Activated naive CD4-positive, alpha-beta T cell treated with anti-CD3 and anti-CD28 coated beads, Interleukin-2, amount 10 ng/mL, durations not matched to agents 7 days and 5 days (primary cell): ENCODE measurements at regions not wholly inside any gene's neighbourhood (a gene's known extent, or its start where the extent isn't known, plus 50 kb on each side); places are given as distances from the start of the nearest gene placed in this dataset.
"Not testable (repeated sequence)": the region's sequence is repeated elsewhere in the genome, so short reads cannot be mapped to it uniquely, and the experiment has no call there.

ENCODE experiments used
- CTCF ChIA-PET: fragments of 350-600 bp; sonication (Branson Sonifier 250); formaldehyde crosslinking; loops from one replicate; lab custom pipeline; 2021; ENCODE audit warnings: antibody characterized with exemption; lab: Charles Lee
- DNase-seq: peaks from one replicate; pipeline ENCODE4 v3.0.0-alpha.2; 2020
- H3K27ac Mint-ChIP-seq: one replicate; pipeline ENCODE4 v1.8.0; 2021; ENCODE audit warnings: mild to moderate bottlenecking, moderate library complexity, mixed read lengths
- H3K27me3 Mint-ChIP-seq: one replicate; pipeline ENCODE4 v1.8.0; 2021; ENCODE audit warnings: mild to moderate bottlenecking, mixed read lengths
- H3K36me3 Mint-ChIP-seq: one replicate; pipeline ENCODE4 v1.8.0; 2021; ENCODE audit warnings: mixed read lengths
- H3K4me1 Mint-ChIP-seq: one replicate; pipeline ENCODE4 v1.8.0; 2021; ENCODE audit warnings: mixed read lengths
- H3K4me3 Mint-ChIP-seq: one replicate; pipeline ENCODE4 v1.8.0; 2021; ENCODE audit warnings: mild to moderate bottlenecking, moderate library complexity, mixed read lengths
- H3K9me3 Mint-ChIP-seq: one replicate; pipeline ENCODE4 v1.8.0; 2021; ENCODE audit warnings: mixed read lengths

DNA sequence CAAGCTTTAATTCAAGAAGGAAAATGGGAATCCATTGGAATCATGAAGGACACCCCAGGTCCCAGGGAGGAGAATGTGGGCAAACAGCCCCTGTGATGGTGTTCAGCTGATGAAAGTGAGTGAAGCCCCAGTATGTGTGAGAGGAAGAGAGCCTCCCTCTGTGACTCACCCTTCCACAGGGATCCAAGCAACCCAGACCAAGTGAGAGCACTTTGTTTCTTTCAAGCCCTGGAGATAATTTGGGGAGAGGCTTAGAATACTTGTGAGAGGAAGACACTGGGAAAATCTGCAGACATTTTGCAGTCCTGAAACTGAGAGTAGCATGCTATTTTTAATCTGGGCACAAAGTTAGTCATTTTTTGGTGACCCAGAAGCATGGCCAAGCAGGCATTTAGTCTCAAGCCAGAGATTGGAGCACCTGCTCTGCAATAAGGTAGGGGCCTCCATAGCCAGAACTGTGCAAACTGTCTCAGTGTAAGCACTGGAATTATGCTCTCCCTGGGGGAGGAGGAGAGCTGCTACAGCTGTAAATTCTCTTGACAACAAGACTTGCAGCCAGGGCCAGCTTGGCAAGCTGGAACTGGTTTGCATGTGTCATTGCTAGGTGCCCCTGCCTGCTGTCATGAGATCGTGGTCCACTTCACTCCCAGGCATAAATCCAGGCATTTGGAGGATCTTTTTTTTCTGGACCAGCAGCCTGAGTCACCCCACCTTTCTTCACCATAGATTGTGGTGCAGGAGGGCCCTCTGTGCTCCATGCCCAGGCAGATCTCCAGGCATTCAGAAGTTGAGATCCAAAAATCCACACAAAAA, 537.8 kb upstream of the DPPA4 start:
- H3K9me3 Mint-ChIP-seq: no peaks in the 10 kb centered on the region
- no peaks in the 10 kb centered on the region for H3K27me3 Mint-ChIP-seq
- H3K4me3 Mint-ChIP-seq: no peak overlapping the region
- H3K4me1 Mint-ChIP-seq: no peaks in the 10 kb centered on the region
- no peak for DNase-seq
- no peak overlapping the region for H3K27ac Mint-ChIP-seq
- no peaks in the 10 kb centered on the region for H3K36me3 Mint-ChIP-seq
- CTCF ChIA-PET: no interaction called here

GRCh38 chr3:109877616-109878015, 540.3 kb upstream of the DPPA4 start:
- not testable (repeated sequence) for H3K9me3 Mint-ChIP-seq, H3K27me3 Mint-ChIP-seq, H3K36me3 Mint-ChIP-seq, H3K4me3 Mint-ChIP-seq, H3K27ac Mint-ChIP-seq, H3K4me1 Mint-ChIP-seq, DNase-seq
- CTCF ChIA-PET: interaction anchor here (0.8 kb wide), 1 partner anchor 8 kb away, joined by 3 read pairs; no protein-coding TSS in a partner anchor

DNA sequence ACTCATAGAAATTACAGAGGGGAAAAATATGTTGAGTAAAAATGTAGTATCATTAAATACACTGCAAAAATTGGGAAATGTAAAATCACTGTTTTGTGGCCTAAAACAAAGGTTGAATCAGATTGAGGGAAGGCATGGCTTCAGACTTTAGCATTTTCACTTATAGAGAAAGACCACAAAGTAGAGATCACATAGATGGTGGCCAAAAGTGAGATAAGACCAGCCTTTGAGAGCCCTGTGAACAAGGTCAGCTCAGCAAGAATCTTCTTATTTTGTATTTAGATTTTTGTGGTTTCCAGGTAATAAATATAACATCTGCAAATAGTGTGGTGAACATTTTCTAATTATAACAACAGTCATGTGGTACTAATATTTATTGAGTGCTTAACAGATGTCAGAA, 544.8 kb upstream of the DPPA4 start:
- Mint-ChIP-seq H3K9me3 (peaks cover 2% of the 10 kb centered on the region), H3K27me3 (no peaks in the 10 kb centered on the region), H3K36me3 (no peaks in the 10 kb centered on the region), H3K4me3 (no peak overlapping the region), H3K27ac (no peak overlapping the region), H3K4me1 (no peaks in the 10 kb centered on the region)
- CTCF ChIA-PET: no interaction called here
- DNase-seq: no peak

- no peak overlapping the region for H3K27ac Mint-ChIP-seq
- no peaks in the 10 kb centered on the region for H3K36me3 Mint-ChIP-seq
- no peaks in the 10 kb centered on the region for H3K4me1 Mint-ChIP-seq
- H3K9me3 Mint-ChIP-seq: peaks cover 6% of the 10 kb centered on the region
- no peak for DNase-seq
- CTCF ChIA-PET: no interaction called here
- no peak overlapping the region for H3K4me3 Mint-ChIP-seq
- H3K27me3 Mint-ChIP-seq: no peaks in the 10 kb centered on the region
Observed at GRCh38 chr3:109887293-109887692, 549.9 kb upstream of the DPPA4 start.

GRCh38 chr3:109888026-109888425, 550.7 kb upstream of the DPPA4 start:
- CTCF ChIA-PET: no interaction called here
- H3K36me3 Mint-ChIP-seq: no peaks in the 10 kb centered on the region

DNA sequence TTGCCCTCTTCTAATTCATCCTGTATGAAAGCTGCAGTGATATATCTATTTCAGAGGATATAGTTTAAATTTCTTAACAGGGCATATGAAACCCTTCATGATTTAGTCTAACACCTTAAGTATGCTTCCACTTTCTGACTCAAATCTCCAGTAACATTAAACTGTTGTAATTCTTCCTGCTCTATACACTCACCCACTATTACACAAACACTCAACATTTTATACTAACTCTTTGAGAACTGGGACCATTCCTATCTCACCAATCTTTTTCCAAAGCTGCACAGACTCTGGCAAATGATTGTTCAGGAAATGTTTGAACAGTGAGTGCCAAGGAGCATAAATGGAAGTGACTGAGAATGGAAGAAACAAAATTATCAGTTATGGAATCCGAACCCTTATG, 560.4 kb upstream of the DPPA4 start:
- peaks cover 7% of the 10 kb centered on the region for H3K4me1 Mint-ChIP-seq
- no peak for DNase-seq
- H3K4me3 Mint-ChIP-seq: no peak overlapping the region
- H3K9me3 Mint-ChIP-seq: no peaks in the 10 kb centered on the region
- CTCF ChIA-PET: no interaction called here
- H3K27me3 Mint-ChIP-seq: no peaks in the 10 kb centered on the region
- no peak overlapping the region for H3K27ac Mint-ChIP-seq
- H3K36me3 Mint-ChIP-seq: no peaks in the 10 kb centered on the region

More at GRCh38 chr3:109888026-109888425, 550.7 kb upstream of the DPPA4 start:
- H3K4me3 Mint-ChIP-seq: no peak overlapping the region
- no peak for DNase-seq
- H3K4me1 Mint-ChIP-seq: no peaks in the 10 kb centered on the region
- H3K27ac Mint-ChIP-seq: no peak overlapping the region
- peaks cover 6% of the 10 kb centered on the region for H3K9me3 Mint-ChIP-seq
- no peaks in the 10 kb centered on the region for H3K27me3 Mint-ChIP-seq

GRCh38 chr3:109899925-109900324, 562.6 kb upstream of the DPPA4 start:
- CTCF ChIA-PET: no interaction called here
- Mint-ChIP-seq H3K9me3 (no peaks in the 10 kb centered on the region), H3K27me3 (no peaks in the 10 kb centered on the region), H3K36me3 (no peaks in the 10 kb centered on the region), H3K4me1 (peaks cover 7% of the 10 kb centered on the region), H3K27ac (no peak overlapping the region), H3K4me3 (no peak overlapping the region)
- no peak for DNase-seq

- DNase-seq: no peak
- Mint-ChIP-seq H3K27me3 (no peaks in the 10 kb centered on the region), H3K9me3 (no peaks in the 10 kb centered on the region), H3K27ac (no peak overlapping the region), H3K4me1 (peaks cover 7% of the 10 kb centered on the region), H3K36me3 (no peaks in the 10 kb centered on the region), H3K4me3 (no peak overlapping the region)
- CTCF ChIA-PET: no interaction called here
Observed at GRCh38 chr3:109900783-109901182, 563.4 kb upstream of the DPPA4 start.

DNA sequence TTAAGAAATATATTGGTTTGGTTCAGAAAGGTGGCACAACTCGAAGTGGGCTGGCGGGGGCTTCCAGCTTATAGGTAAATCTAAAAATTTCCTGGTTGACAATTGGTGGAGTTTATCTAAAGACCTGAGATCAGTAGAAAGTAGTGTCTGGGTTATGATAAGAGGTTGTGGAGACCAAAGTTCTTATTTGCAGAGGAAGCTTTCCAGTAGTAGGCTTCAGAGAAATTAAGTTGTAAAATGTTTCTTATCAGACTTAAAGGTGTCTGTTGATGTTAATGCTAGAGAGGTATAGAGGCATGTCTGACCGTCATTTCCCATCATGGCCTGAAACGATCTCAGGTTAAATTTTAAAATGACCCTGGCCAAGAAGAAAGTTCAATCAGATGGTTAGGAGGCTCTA, 565.2 kb upstream of the DPPA4 start:
- H3K36me3 Mint-ChIP-seq: no peaks in the 10 kb centered on the region
- no peak for DNase-seq
- H3K27ac Mint-ChIP-seq: no peak overlapping the region
- peaks cover 7% of the 10 kb centered on the region for H3K4me1 Mint-ChIP-seq
- H3K27me3 Mint-ChIP-seq: no peaks in the 10 kb centered on the region
- H3K9me3 Mint-ChIP-seq: peaks cover 3% of the 10 kb centered on the region
- no peak overlapping the region for H3K4me3 Mint-ChIP-seq
- CTCF ChIA-PET: no interaction called here

GRCh38 chr3:109903100-109903499, 565.8 kb upstream of the DPPA4 start:
- H3K27me3 Mint-ChIP-seq: no peaks in the 10 kb centered on the region
- no peak overlapping the region for H3K27ac Mint-ChIP-seq
- H3K4me3 Mint-ChIP-seq: no peak overlapping the region

GRCh38 chr3:109910772-109911171, 573.4 kb upstream of the DPPA4 start:
- H3K36me3 Mint-ChIP-seq: no peaks in the 10 kb centered on the region
- no peak overlapping the region for H3K4me3 Mint-ChIP-seq
- DNase-seq: no peak
- H3K27ac Mint-ChIP-seq: no peak overlapping the region
- CTCF ChIA-PET: no interaction called here
- H3K4me1 Mint-ChIP-seq: no peaks in the 10 kb centered on the region
- peaks cover 10% of the 10 kb centered on the region for H3K9me3 Mint-ChIP-seq
- no peaks in the 10 kb centered on the region for H3K27me3 Mint-ChIP-seq

More at GRCh38 chr3:109903100-109903499, 565.8 kb upstream of the DPPA4 start:
- Mint-ChIP-seq H3K36me3 (no peaks in the 10 kb centered on the region), H3K4me1 (peaks cover 7% of the 10 kb centered on the region), H3K9me3 (peaks cover 5% of the 10 kb centered on the region)
- CTCF ChIA-PET: no interaction called here
- no peak for DNase-seq

DNA sequence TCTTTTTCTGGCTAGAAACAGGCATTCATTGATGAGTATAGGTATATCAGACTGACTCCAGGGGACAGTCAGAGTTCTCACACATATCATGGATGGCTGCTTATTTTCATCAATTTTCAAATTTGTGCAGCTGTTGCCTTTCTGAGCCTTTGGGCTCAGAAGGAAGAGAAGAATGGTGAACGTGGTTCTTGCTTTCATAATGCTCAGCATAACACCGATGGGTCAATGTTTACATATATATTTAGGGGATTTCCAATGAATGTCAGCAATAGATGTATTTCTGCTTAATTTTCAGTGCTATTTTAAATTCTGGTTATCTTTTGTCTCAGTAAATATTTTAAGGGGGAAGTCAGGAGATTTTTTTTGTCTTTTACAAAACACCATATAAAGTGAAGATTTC, 581.4 kb upstream of the DPPA4 start:
- Mint-ChIP-seq H3K27ac (no peak overlapping the region), H3K4me1 (no peaks in the 10 kb centered on the region), H3K9me3 (peaks cover 1% of the 10 kb centered on the region), H3K4me3 (no peak overlapping the region), H3K27me3 (no peaks in the 10 kb centered on the region), H3K36me3 (no peaks in the 10 kb centered on the region)
- CTCF ChIA-PET: no interaction called here
- no peak for DNase-seq

DNA sequence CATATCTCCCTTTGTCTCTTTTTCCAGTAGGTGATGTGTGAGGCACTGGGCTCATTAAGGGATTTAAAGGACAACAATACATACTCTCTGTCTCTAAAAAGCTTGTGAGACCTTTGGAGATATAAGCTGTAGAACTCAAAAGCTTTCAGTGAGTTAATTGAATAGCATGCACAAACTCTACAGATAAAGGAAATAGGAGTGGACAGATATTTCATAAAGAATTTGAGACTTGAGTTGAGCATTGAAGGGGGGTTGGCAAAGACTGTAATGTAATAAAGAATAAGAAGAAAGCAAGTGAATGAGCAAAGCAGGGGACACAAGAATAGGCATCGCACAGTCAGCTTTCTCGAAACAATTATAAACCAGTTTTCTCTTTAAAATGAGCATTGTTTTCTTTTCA, 583.4 kb upstream of the DPPA4 start:
- CTCF ChIA-PET: no interaction called here
- Mint-ChIP-seq H3K27ac (no peak overlapping the region), H3K36me3 (no peaks in the 10 kb centered on the region), H3K4me1 (no peaks in the 10 kb centered on the region), H3K27me3 (no peaks in the 10 kb centered on the region), H3K9me3 (no peaks in the 10 kb centered on the region), H3K4me3 (no peak overlapping the region)
- DNase-seq: no peak

DNA sequence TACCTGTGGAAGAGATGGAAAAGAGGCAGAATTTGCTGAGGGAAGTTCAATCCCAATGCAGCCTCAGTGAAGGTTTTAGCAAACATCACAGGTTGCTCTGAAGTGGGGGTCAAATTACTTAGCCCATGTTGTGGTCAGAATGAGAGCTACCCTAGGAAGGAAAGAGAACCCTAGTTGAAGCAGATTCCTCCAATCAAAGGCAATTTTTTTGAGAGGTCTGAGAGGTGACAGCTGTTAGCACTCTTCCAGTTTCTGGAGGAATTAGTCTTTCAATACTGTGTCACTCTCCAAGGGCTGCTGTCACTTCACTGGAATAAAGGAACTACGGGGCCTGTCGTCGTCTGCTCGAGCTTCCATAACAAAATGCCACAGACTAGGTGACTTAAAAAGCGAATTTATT, 584.2 kb upstream of the DPPA4 start:
- H3K9me3 Mint-ChIP-seq: no peaks in the 10 kb centered on the region
- H3K4me1 Mint-ChIP-seq: no peaks in the 10 kb centered on the region
- CTCF ChIA-PET: no interaction called here

GRCh38 chr3:109922856-109923255, 585.5 kb upstream of the DPPA4 start:
- Mint-ChIP-seq H3K9me3 (no peaks in the 10 kb centered on the region), H3K27ac (no peak overlapping the region), H3K36me3 (no peaks in the 10 kb centered on the region), H3K27me3 (no peaks in the 10 kb centered on the region), H3K4me1 (no peaks in the 10 kb centered on the region), H3K4me3 (no peak overlapping the region)
- CTCF ChIA-PET: no interaction called here
- no peak for DNase-seq

More for the DNA sequence above, 584.2 kb upstream of the DPPA4 start:
- Mint-ChIP-seq H3K36me3 (no peaks in the 10 kb centered on the region), H3K27me3 (no peaks in the 10 kb centered on the region), H3K27ac (no peak overlapping the region), H3K4me3 (no peak overlapping the region)
- DNase-seq: no peak
